Heart right ventricle (tissue), 16 donors: ENCODE measurements at regions not wholly inside any gene's neighbourhood (a gene's known extent, or its start where the extent isn't known, plus 50 kb on each side); places are given as distances from the start of the nearest gene placed in this dataset.

ENCODE experiments used
- ATAC-seq, 8 donors: fragments of 200-7000 bp; cut with Tn5 transposase; one replicate each; pipeline ENCODE4 v1.9.1; 2020; ENCODE audit warnings: mild to moderate bottlenecking in 8 of 8, moderate library complexity in 8 of 8, moderate number of reproducible peaks in 1 of 8
- DNase-seq, 2 donors: peaks; one replicate each; pipeline ENCODE4 v3.0.0-alpha.2; 2020
- H3K27ac ChIP-seq, 10 donors: fragments of 200-600 bp; sonication (generic) in 2 of 10; one replicate each; pipeline versions ENCODE4 v1.5.0 to v1.8.0; 2020 to 2022; ENCODE audit warnings: mild to moderate bottlenecking in 3 of 10
- H3K27me3 ChIP-seq, 7 donors: fragments of 200-600 bp; one replicate each; pipeline ENCODE4 v1.8.0; 2021 to 2022; ENCODE audit warnings: mild to moderate bottlenecking in 2 of 7
- H3K36me3 ChIP-seq, 9 donors: fragments of 200-600 bp; sonication (generic) in 1 of 9; one replicate each; pipeline versions ENCODE4 v1.5.0 to v1.8.0; 2020 to 2022; ENCODE audit warnings: mild to moderate bottlenecking in 2 of 9
- H3K4me1 ChIP-seq, 9 donors: fragments of 200-600 bp; sonication (generic) in 1 of 9; one replicate each; pipeline versions ENCODE4 v1.5.0 to v1.8.0; 2020 to 2022; ENCODE audit warnings: mild to moderate bottlenecking in 4 of 9
- H3K4me3 ChIP-seq, 10 donors: fragments of 200-600 bp; sonication (generic) in 2 of 10; one replicate each; pipeline versions ENCODE4 v1.5.0 to v1.8.0; 2020 to 2022; ENCODE audit warnings: mild to moderate bottlenecking in 7 of 10, moderate library complexity in 2 of 10
- H3K9me3 ChIP-seq, 11 donors: fragments of 200-600 bp in 10 of 11; sonication (generic) in 2 of 11; one replicate each; pipeline versions ENCODE4 v1.5.0 to v1.8.0; 2013 to 2022; ENCODE audit warnings: mild to moderate bottlenecking in 2 of 11, control low read depth in 1 of 11, moderate library complexity in 1 of 11
- CTCF ChIP-seq, 9 donors: fragments of 200-600 bp; sonication (generic) in 2 of 9; IDR thresholded peaks; one replicate each; pipeline versions ENCODE4 v1.5.0 to v1.8.0; 2021 to 2022; ENCODE audit warnings: antibody characterized with exemption in 9 of 9, mild to moderate bottlenecking in 5 of 9, moderate library complexity in 1 of 9
- WGBS, 2 donors: extraction: QIAGEN DNeasy Blood & Tissue Kit; methylation state at CpG; one replicate each; pipeline ENCODE4 v1.1.7; 2013; ENCODE audit warnings: inconsistent platforms in 1 of 2; 5-methylcytosine and 5-hydroxymethylcytosine counted together
- intact Hi-C, 10 donors: fragments of 100-400 bp; cut with DNase I; formaldehyde crosslinking; loops; one replicate each; pipeline versions ENCODE4 v1.11.1 to v1.14.2; 2022
- donor health status: Arrhythmogenic right ventricular cardiomyopathy.
- donor health status: ischemic (EF 13 %, LVEDD 7.1; RV severe dilation, severe dysfunction).
- donor health status: healthy with polysubstance abuse.
- donor health status: DM: no; HTN: yes; CAD: no.
- donor health status: DM: no; HTN: no; CAD: no.
- donor health status: ischemic (EF 25% LVEDD 6.9; RV normal size, moderate dysfunction).
- donor health status: ischemic (EF 25% LVEDD 5.7; RV mildly dilated, moderate dysfunction).
- donor health status: healthy.
- donor health status: DM: yes; HTN: yes; CAD: no.
- donor health status: Ischemic cardiomyopathy.
- donor health status: ischemic (EF 35%, LVEDD 5.7; RV mildly dilated, moderate dysfunction).
- donor health status: nonischemic (EF 11% LVEDD 7.7; RV severe dilation, severe dysfunction).
- donor health status: DM: yes; HTN: yes; CAD: no.
- donor health status: PGD.
- donor health status: ischemic (EF 29% LVEDD 5.4; RV normal size, mild dysfunction).
- donor health status: nonischemic (EF 23%, LVEDD 6.1; RV moderate dilation, normal function).

- DNase-seq (no peak), ATAC-seq (no peak)
- Histone ChIP-seq H3K27ac (no peak overlapping the region), H3K36me3 (no peaks in the 10 kb centered on the region), H3K4me1 (peaks cover 0 to 15% (median 6%) of the 10 kb centered on the region in 9 donors), H3K4me3 (no peak overlapping the region), H3K9me3 (no peaks in the 10 kb centered on the region), H3K27me3 (no peaks in the 10 kb centered on the region)
- WGBS, 2 donors: 34 to 35% methylated on average over 2 of the region's 2 CpGs
- intact Hi-C loops: no loop called here
- no peak for TF ChIP-seq CTCF (IDR thresholded peaks at IDR 0.05)
Measured at GRCh38 chr15:95758851-95759250, 571.6 kb upstream of the NR2F2 start.

- Histone ChIP-seq H3K27ac (no peak overlapping the region), H3K4me1 (peaks cover 0 to 15% (median 6%) of the 10 kb centered on the region in 9 donors), H3K36me3 (no peaks in the 10 kb centered on the region), H3K27me3 (no peaks in the 10 kb centered on the region), H3K4me3 (no peak overlapping the region), H3K9me3 (no peaks in the 10 kb centered on the region)
- intact Hi-C loops: no loop called here
- no peak for ATAC-seq
- no peak for TF ChIP-seq CTCF (IDR thresholded peaks at IDR 0.05)
- WGBS, 2 donors: 53 to 64% methylated on average over 5 of the region's 5 CpGs
- DNase-seq: peak in 1 of 2 donors; percentile 12
Measured at GRCh38 chr15:95760508-95760907, 570.0 kb upstream of the NR2F2 start.

- intact Hi-C loops: no loop called here
- H3K9me3 ChIP-seq: no peaks in the 10 kb centered on the region
- H3K36me3 ChIP-seq: no peaks in the 10 kb centered on the region
- peaks cover 0 to 15% (median 6%) of the 10 kb centered on the region in 9 donors for H3K4me1 ChIP-seq
- H3K27ac ChIP-seq: peak overlapping the region in 3 of 10 donors; percentile 2 to 36 (median 2)
- peak in 1 of 2 donors; percentile 6 for DNase-seq
- peak in 1 of 8 donors; percentile 37 for ATAC-seq
- H3K4me3 ChIP-seq: no peak overlapping the region
- no peaks in the 10 kb centered on the region for H3K27me3 ChIP-seq
- TF ChIP-seq CTCF (IDR thresholded peaks at IDR 0.05): no peak
- 62 to 63% methylated on average over 9 of the region's 9 CpGs for WGBS, 2 donors
Measured at GRCh38 chr15:95761501-95762165, 568.9 kb upstream of the NR2F2 start.

GRCh38 chr15:95763426-95763825 is 567.1 kb upstream of the NR2F2 start:
- WGBS, 2 donors: 79 to 88% methylated on average over 4 of the region's 4 CpGs
- Histone ChIP-seq H3K4me1 (peaks cover 0 to 8% (median 3%) of the 10 kb centered on the region in 9 donors), H3K36me3 (no peaks in the 10 kb centered on the region), H3K4me3 (no peak overlapping the region), H3K9me3 (no peaks in the 10 kb centered on the region), H3K27me3 (no peaks in the 10 kb centered on the region), H3K27ac (no peak overlapping the region)
- no peak for ATAC-seq
- DNase-seq: no peak
- TF ChIP-seq CTCF (IDR thresholded peaks at IDR 0.05): no peak
- intact Hi-C loops: no loop called here
